Cerebellar cortex (tissue), 1 donor: ENCODE measurements at regions not wholly inside any gene's neighbourhood (a gene's known extent, or its start where the extent isn't known, plus 50 kb on each side); places are given as distances from the start of the nearest gene placed in this dataset.

Experiments used
- DNase-seq: peaks from one replicate; pipeline ENCODE4 v3.0.0-alpha.2; 2015; ENCODE audit warnings: low spot score

- DNase-seq: no peak
Observed at GRCh38 chr6:95142661-95143335, 434.5 kb upstream of the MANEA start.

DNA sequence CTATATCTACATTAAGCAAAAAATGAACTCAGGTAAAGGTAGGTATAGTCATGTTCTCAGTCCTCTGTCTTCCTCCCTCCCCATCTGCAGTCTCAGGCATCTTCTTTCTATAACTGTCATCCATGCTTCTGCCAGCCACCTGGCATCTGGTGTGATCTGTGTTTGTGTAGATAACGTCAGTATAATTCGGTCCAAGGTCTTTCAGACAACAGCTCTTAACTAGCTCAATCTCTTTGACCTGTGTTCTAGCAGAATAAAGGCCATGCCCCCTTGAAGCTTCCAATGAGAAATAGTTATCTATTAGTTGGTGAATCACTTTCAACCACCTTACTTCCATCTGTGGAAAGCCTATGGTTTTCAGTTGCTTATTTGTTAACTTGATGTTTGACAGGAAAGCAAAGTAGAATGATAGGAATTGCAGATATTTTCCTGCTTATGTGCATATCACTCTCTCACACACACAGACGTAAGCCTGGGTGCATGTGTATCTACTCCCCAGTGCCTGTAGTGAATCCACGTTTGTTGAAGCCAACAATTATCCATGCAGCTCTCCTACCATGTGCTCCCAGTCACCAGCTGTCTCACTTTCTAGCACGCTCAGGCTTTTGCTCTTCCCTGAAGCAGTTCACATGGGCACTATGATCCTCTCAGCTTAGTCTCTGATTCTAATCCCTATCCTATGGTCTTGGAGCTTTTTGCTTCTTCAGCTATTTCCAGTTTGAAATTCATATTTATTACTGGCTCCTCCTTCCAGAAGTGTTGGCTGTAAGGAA, 433.7 kb upstream of the MANEA start:
- DNase-seq: no peak

DNA sequence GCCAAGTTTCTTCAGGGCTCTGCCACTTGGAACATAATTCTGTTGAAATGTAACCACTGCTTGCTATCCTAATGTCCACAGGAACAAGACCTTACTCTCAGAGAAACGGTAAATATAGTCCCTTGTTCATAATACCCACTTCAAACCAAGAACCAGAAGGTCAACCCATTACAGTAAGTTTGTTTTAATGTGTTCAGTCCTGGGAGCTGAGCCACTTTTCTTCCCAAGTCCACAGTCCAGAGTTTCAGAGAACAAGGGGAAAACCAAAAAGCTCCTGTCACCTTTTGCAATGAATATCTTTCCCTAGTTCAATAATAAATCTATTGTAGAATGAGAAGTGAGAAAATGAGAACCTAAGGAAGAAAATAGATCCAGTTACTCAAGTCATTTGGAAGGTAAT, 431.9 kb upstream of the MANEA start:
- DNase-seq: no peak

DNA sequence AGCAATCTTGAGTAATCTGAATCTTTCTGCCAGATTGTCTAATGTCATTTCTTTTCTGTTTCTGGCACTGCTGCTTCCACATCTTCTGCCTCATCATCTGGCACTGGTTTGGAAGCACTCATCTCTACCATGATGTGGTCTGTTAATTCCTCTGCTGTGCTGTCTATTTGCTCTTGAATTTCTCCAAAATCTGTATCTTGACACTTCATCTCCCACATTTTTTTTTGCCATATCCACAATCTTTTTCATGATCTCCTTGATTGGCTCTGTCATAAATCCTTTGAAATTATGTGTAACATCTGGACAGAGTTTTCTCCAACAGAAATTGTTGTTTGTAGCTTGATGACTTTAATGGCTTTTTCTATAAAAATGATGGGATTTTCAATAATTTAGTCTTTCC, 417.8 kb upstream of the MANEA start:
- no peak for DNase-seq

- no peak for DNase-seq
Observed at GRCh38 chr6:95169775-95170174, 407.6 kb upstream of the MANEA start.

- DNase-seq: no peak
Observed at GRCh38 chr6:95175927-95176675, 401.2 kb upstream of the MANEA start.

- no peak for DNase-seq
Observed at GRCh38 chr6:95185874-95186273, 391.5 kb upstream of the MANEA start.

GRCh38 chr6:95186710-95187109, 390.6 kb upstream of the MANEA start:
- DNase-seq: no peak

GRCh38 chr6:95197590-95197989, 379.7 kb upstream of the MANEA start:
- no peak for DNase-seq

DNA sequence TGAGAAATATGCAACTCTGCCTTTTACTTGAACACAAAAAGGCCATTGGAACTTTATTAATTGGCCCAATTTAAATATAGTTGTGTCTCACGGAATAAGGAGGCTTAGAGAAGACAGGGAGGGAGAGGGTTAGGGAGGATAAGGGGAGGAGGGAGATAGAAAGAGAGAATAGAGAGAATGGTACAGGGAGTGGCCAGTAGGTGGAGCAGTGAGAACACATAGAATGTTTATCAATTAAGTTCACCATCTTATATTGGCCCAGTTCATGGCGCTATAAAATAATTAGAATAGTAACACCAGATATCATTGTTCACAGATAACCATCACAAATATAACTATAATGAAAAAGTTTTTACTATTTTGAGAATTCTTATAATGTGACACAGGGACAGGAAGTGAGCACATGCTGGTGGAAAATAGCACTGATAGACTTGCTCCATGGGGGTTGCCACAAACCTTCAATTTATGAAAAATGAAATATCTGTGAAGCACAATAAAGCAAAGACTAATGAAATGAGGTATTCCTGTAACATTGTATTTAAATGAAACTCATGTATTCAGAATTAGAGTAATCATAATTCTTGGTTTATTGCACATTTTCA, 374.1 kb upstream of the MANEA start:
- no peak for DNase-seq

DNA sequence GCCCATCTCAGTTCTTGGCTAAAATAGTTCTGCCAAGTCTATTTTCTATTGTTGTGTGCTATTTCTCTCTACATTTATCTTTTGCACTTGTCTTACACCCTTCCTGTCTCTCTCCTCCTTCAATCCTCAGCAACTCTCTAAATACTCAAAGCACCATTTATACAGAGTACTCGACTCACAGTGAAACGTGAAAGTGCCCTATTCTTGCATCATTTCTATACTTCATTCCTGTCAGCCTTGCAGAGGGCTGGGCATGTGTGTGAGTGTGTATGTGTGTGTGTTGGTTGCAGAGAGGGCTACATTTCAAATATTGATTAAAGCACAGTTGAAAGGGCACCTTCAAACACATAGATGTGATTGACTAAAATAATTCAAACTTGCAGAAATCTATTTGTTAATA, 373.2 kb upstream of the MANEA start:
- no peak for DNase-seq

- peak; percentile 9 for DNase-seq
Observed at GRCh38 chr6:95208621-95209020, 368.7 kb upstream of the MANEA start.

DNA sequence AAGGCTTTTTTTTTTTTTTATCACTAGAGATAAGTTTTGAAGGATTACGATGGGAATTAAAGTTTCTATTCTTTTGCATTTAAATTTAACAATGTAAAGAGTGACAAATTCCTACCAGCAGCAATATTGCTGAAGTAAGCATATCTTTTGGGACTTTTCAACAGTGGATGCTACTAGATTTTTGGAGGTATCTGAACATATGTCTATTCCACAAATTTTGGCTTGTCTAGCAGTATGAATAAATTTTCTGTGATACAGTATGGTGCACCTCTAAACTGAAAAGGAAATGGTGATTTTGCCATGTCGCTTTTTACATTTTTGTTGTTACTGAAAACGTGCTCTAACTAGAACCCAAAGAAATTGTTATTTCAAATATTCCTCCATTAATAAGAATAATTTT, 368.3 kb upstream of the MANEA start:
- DNase-seq: no peak

GRCh38 chr6:95216555-95216954, 360.8 kb upstream of the MANEA start:
- DNase-seq: no peak

GRCh38 chr6:95227351-95227750, 350.0 kb upstream of the MANEA start:
- DNase-seq: no peak

DNA sequence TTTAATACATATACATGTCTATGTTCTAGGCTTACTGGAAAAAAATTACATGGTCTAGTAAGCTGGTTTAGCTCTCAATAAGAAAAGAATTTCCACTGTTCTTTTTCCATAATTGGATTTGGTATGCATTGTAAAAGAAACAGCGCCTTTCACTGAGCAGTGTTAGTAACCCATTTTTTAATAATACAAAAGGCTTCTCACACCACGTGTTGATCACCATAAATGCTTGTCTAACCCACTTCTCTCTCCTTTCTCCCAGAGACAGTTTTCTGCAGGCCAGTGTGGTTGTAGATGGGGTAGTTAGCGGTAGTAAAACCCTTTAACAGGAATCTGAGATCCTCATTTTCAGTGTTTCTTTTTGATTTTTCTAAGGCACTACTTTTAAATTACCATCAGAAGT, 348.7 kb upstream of the MANEA start:
- no peak for DNase-seq

- no peak for DNase-seq
Observed at GRCh38 chr6:95230071-95230740, 347.1 kb upstream of the MANEA start.

GRCh38 chr6:95231416-95231815, 345.9 kb upstream of the MANEA start:
- no peak for DNase-seq

DNA sequence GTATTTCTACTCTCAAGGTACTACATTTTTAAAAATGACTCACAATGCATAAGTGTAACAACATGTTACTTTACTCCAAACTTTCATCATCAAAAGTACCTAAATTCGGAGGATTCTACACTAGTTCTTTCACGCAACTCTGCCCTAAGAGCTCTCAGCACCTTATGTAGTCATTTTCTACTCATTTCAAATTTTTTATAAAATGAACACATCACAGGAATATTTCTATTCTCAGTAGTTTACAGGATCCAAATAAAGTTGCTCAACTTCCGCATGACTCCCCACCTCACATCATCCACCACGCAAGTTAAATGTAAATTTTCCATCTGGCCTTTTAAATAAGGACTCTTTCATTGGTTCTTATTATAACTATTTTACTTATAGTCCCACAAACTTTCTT, 344.9 kb upstream of the MANEA start:
- no peak for DNase-seq

DNA sequence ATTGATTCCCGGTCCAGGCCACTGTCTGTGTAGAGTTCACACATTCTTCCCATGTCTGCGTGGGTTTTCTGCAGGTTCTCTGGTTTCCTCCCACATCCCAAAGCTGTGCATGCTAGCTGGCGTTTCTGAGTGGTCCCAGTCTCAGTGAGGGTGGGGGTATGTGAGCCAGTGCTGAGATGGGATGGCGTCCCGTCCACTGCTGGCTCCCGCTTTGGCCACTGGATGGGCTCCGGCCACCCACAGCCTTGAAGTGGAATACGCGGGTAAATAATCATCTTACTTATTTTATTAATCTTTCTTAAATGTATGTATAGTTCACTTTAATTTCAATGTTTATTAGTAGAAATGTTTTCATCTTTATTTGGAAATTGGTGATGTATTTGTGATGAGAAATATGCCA, 343.5 kb upstream of the MANEA start:
- DNase-seq: no peak

DNA sequence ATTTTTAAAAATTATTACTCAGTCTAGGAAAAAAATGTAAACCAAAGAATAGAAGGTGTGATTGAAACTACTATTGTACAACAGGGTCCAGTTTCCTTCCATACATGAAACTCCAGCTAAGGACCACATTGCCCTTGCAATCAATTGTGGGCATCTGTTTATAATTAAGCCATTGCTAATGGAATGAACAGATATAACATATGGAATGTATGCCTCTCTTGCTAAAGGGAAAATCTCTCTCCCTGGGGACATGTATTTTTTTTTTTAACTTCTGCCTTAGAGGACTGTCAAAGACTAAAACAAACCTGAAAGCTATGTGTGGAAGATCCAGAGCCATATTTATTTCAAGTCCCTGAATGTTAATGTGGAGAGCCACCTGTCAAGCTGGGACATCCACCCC, 336.8 kb upstream of the MANEA start:
- DNase-seq: no peak

DNA sequence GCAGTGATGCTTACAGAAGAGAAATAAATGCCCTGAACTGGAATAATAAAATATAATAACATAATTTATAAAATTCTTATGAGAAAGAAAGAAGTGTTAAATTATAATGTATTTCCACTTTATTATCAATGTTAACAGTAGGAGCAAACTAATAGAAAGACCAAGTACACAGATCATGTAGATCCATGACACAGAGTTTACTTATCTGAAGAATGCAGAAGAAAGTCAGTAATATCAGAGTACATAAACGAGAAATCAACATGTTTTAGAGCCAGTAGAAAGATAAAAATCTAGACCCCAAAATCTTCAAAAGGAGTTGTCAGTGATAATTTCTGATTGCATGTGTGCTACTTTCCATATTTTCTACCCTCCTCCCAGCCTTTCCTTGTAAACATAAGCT, 334.8 kb upstream of the MANEA start:
- no peak for DNase-seq
